Caco-2 (cell line): ENCODE measurements at regions not wholly inside any gene's neighbourhood (a gene's known extent, or its start where the extent isn't known, plus 50 kb on each side); places are given as distances from the start of the nearest gene placed in this dataset.

Source experiments
- BruUV-seq: library from RNA; stranded (reverse); fragments of 400-500 nt; replicated peaks from 2 replicates; lab custom pipeline; 2021; lab: Mats Ljungman, UMichigan
- CTCF ChIA-PET: fragments of 300-600 bp; sonication (Branson Sonifier 250); formaldehyde crosslinking; loops from one replicate; lab custom pipeline; 2022; ENCODE audit warnings: antibody characterized with exemption; lab: Charles Lee
- POLR2A ChIA-PET: fragments of 300-600 bp; sonication (Branson Sonifier 250); formaldehyde crosslinking; loops from one replicate; lab custom pipeline; 2022; ENCODE audit warnings: antibody characterized with exemption; lab: Charles Lee
- DNase-seq, 2 experiments: peaks; one replicate each; pipeline versions ENCODE4 v3.0.0 to v3.0.0-alpha.2; 2020 to 2022
- H3K27me3 ChIP-seq: replicated peaks from 2 replicates; pipeline ENCODE4 v1.6.0; 2011; ENCODE audit warnings: low read length; ENCODE audit not compliant: control insufficient read depth, insufficient read depth
- H3K36me3 ChIP-seq: 2 replicates; pipeline ENCODE4 v1.5.1; 2011; ENCODE audit warnings: low read length; ENCODE audit not compliant: control insufficient read depth, insufficient read depth
- H3K4me1 ChIP-seq: fragments of 250-450 bp; sonication (Bioruptor Pico); 2 replicates; pipeline ENCODE4 v1.5.1; 2020; ENCODE audit warnings: mild to moderate bottlenecking
- H3K4me3 ChIP-seq: 2 replicates; pipeline ENCODE4 v1.5.1; 2011; ENCODE audit warnings: low read depth, mild to moderate bottlenecking, control low read depth, low read length
- H3K9me3 ChIP-seq: fragments of 250-450 bp; sonication (Bioruptor Pico); 2 replicates; pipeline ENCODE4 v1.5.1; 2020; ENCODE audit warnings: mild to moderate bottlenecking, moderate library complexity
- H3K27ac Mint-ChIP-seq: one replicate; pipeline ENCODE4 v1.8.0; 2022; ENCODE audit warnings: mixed read lengths; ENCODE audit not compliant: unreplicated experiment
- H3K27me3 Mint-ChIP-seq: one replicate; pipeline ENCODE4 v1.8.0; 2022; ENCODE audit warnings: mixed read lengths; ENCODE audit not compliant: insufficient read depth, unreplicated experiment
- H3K36me3 Mint-ChIP-seq: one replicate; pipeline ENCODE4 v1.8.0; 2022; ENCODE audit warnings: mild to moderate bottlenecking, mixed read lengths; ENCODE audit not compliant: insufficient read depth, unreplicated experiment
- H3K4me1 Mint-ChIP-seq: one replicate; pipeline ENCODE4 v1.8.0; 2022; ENCODE audit warnings: low read depth, mixed read lengths; ENCODE audit not compliant: unreplicated experiment
- H3K4me3 Mint-ChIP-seq: one replicate; pipeline ENCODE4 v1.8.0; 2022; ENCODE audit warnings: mild to moderate bottlenecking, moderate library complexity, mixed read lengths; ENCODE audit not compliant: unreplicated experiment
- H3K9me3 Mint-ChIP-seq: one replicate; pipeline ENCODE4 v1.8.0; 2022; ENCODE audit warnings: mixed read lengths; ENCODE audit not compliant: unreplicated experiment
- CTCF ChIP-seq, 2 experiments: fragments of 200-600 bp in 1 of 2; IDR thresholded peaks; 1 replicate in 1 of 2; 2 replicates in 1 of 2; pipeline versions ENCODE4 v1.5.1 to v1.8.0; 2011 to 2022; ENCODE audit warnings: antibody characterized with exemption in 1 of 2, control low read depth in 1 of 2, inconsistent platforms in 1 of 2, low read depth in 1 of 2, low read length in 1 of 2, mild to moderate bottlenecking in 1 of 2, moderate library complexity in 1 of 2; ENCODE audit not compliant: insufficient read depth in 1 of 2, severe bottlenecking in 1 of 2, unreplicated experiment in 1 of 2
- intact Hi-C: fragments of 100-400 bp; cut with micrococcal nuclease; formaldehyde crosslinking; loops from one replicate; pipeline ENCODE4 v1.10.0; 2022; ENCODE audit not compliant: unreplicated experiment

GRCh38 chr2:117232305-117232704 is 582.2 kb upstream of the DDX18 start:
- intact Hi-C loops: no loop called here
- BruUV-seq: no TSS peak
- POLR2A ChIA-PET: no interaction called here
- Histone ChIP-seq H3K4me1 (no peaks in the 10 kb centered on the region), H3K4me3 (no peak overlapping the region), H3K9me3 (no peaks in the 10 kb centered on the region), H3K27me3 (no peaks in the 10 kb centered on the region), H3K36me3 (no peaks in the 10 kb centered on the region)
- Mint-ChIP-seq H3K4me3 (no peak overlapping the region), H3K4me1 (no peaks in the 10 kb centered on the region), H3K36me3 (no peaks in the 10 kb centered on the region), H3K27me3 (no peaks in the 10 kb centered on the region), H3K9me3 (no peaks in the 10 kb centered on the region), H3K27ac (no peak overlapping the region)
- TF ChIP-seq CTCF (IDR thresholded peaks at IDR 0.05; ENCODE audit: insufficient read depth in 1 of 2, low read depth in 1 of 2, low read length in 1 of 2, severe bottlenecking in 1 of 2, unreplicated experiment in 1 of 2): no peak
- CTCF ChIA-PET: no interaction called here
- no peak for DNase-seq

- Histone ChIP-seq H3K27me3 (no peaks in the 10 kb centered on the region), H3K4me1 (no peaks in the 10 kb centered on the region), H3K36me3 (no peaks in the 10 kb centered on the region), H3K4me3 (no peak overlapping the region), H3K9me3 (no peaks in the 10 kb centered on the region)
- BruUV-seq: no TSS peak
- no peak for TF ChIP-seq CTCF (IDR thresholded peaks at IDR 0.05; ENCODE audit: insufficient read depth in 1 of 2, low read depth in 1 of 2, low read length in 1 of 2, severe bottlenecking in 1 of 2, unreplicated experiment in 1 of 2)
- Mint-ChIP-seq H3K27ac (no peak overlapping the region), H3K4me1 (no peaks in the 10 kb centered on the region), H3K9me3 (peaks cover 10% of the 10 kb centered on the region), H3K27me3 (peaks cover 6% of the 10 kb centered on the region), H3K4me3 (no peak overlapping the region), H3K36me3 (no peaks in the 10 kb centered on the region)
- ChIA-PET POLR2A (no interaction called here), CTCF (no interaction called here)
- no peak for DNase-seq
- intact Hi-C loops: no loop called here
These were observed 557.1 kb upstream of the DDX18 start for GRCh38 chr2:117257362-117257761.

GRCh38 chr2:117269574-117269973 is 544.9 kb upstream of the DDX18 start:
- no peaks in the 10 kb centered on the region for H3K9me3 Mint-ChIP-seq
- POLR2A ChIA-PET: no interaction called here
- Histone ChIP-seq H3K4me3 (no peak overlapping the region), H3K9me3 (no peaks in the 10 kb centered on the region), H3K36me3 (no peaks in the 10 kb centered on the region), H3K4me1 (no peaks in the 10 kb centered on the region), H3K27me3 (no peaks in the 10 kb centered on the region)
- no peak for DNase-seq
- intact Hi-C loops: no loop called here
- TF ChIP-seq CTCF (IDR thresholded peaks at IDR 0.05; ENCODE audit: insufficient read depth in 1 of 2, low read depth in 1 of 2, low read length in 1 of 2, severe bottlenecking in 1 of 2, unreplicated experiment in 1 of 2): no peak
- no TSS peak for BruUV-seq
- H3K36me3 Mint-ChIP-seq: no peaks in the 10 kb centered on the region
- no peaks in the 10 kb centered on the region for H3K27me3 Mint-ChIP-seq
- no peaks in the 10 kb centered on the region for H3K4me1 Mint-ChIP-seq
- CTCF ChIA-PET: no interaction called here
- H3K4me3 Mint-ChIP-seq: no peak overlapping the region
- H3K27ac Mint-ChIP-seq: no peak overlapping the region
